GM18858 (cell line): ENCODE measurements at regions not wholly inside any gene's neighbourhood (a gene's known extent, or its start where the extent isn't known, plus 50 kb on each side); places are given as distances from the start of the nearest gene placed in this dataset.
A peak's percentile ranks its signal among the peaks of the same experiment; 100 is the strongest.

Experiments used
- ATAC-seq: cut with Tn5 transposase; IDR thresholded peaks from one replicate; pipeline ENCODE4 v1.9.1; 2021; ENCODE audit not compliant: unreplicated experiment

- no peak for ATAC-seq
Observed at GRCh38 chr12:92583910-92584309, 118.9 kb upstream of the PLEKHG7 start.

GRCh38 chr12:92582893-92583292 lies 119.9 kb upstream of the PLEKHG7 start:
- no peak for ATAC-seq

GRCh38 chr12:92582475-92582874 lies 120.3 kb upstream of the PLEKHG7 start:
- ATAC-seq: no peak

GRCh38 chr12:92581604-92582003 lies 121.2 kb upstream of the PLEKHG7 start:
- ATAC-seq: no peak

- no peak for ATAC-seq
Observed at GRCh38 chr12:92574911-92575570, 127.7 kb upstream of the PLEKHG7 start.

- no peak for ATAC-seq
Observed at GRCh38 chr12:92574051-92574783, 128.6 kb upstream of the PLEKHG7 start.

GRCh38 chr12:92573104-92573503 lies 129.7 kb upstream of the PLEKHG7 start:
- no peak for ATAC-seq

GRCh38 chr12:92571844-92572543 lies 130.8 kb upstream of the PLEKHG7 start:
- no peak for ATAC-seq

- ATAC-seq: no peak
Observed at GRCh38 chr12:92571169-92571568, 131.6 kb upstream of the PLEKHG7 start.

- ATAC-seq: peak; percentile 91
Observed at GRCh38 chr12:92570056-92570753, 132.6 kb upstream of the PLEKHG7 start.

- ATAC-seq: no peak
Observed at GRCh38 chr12:92568691-92569090, 134.1 kb upstream of the PLEKHG7 start.

DNA sequence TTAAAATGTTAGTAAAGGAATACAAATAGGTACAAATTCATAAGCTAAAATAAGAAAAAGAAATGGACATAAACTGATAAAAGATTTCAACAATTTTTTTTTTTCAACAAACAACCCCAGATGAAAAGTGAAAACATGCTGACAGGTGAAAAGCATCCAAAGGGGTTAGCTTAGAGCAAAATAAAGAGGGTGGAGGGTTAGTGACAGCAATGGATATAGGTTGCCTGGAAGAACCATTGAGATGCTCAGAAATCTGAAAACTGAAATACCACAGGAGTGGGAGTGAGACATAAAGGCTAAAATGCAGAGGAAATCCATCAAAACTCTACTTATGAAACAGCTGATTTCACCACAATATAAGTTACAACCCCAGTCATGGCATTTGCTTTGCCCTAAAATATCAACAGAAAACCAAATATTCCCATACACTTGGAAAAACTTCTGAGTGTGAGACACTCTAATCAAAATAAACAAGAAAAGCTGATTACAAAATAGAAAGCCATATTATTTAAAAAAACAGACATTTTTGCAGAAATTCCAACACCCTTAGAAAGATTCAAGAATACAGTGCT lies 136.3 kb upstream of the PLEKHG7 start:
- no peak for ATAC-seq

- no peak for ATAC-seq
Observed at GRCh38 chr12:92563819-92564218, 139.0 kb upstream of the PLEKHG7 start.

DNA sequence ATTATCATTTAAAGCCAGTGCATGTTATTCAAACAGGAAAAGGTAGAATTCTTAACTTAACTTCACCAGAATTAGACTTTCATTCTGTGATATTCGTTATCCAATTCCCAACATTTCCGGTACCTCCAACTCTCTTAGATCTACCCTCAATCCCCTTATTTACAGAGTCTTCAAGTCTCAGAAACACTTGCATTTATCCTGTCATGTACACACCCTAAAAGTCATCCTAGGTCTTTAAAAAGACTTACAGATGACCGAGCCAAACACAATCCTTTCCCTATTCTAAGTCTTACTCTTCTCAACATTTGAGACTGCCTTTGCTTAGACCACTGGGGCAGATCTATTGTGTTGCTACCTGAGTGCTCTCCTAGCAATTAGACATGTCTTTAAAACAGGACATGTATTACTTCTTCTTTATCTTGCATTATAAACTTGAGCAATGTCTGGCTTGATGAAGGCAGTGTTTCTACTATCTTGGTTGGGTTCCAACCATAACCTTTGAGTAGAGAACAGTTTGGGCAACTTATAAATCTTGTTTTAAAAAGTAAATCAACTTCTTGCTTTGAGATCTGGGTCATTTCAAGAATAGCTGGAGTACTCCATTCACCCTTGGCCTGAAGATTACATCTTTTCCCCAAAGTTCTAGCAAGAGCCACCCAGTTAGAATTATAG lies 140.6 kb upstream of the PLEKHG7 start:
- ATAC-seq: no peak

- ATAC-seq: no peak
Observed at GRCh38 chr12:92561543-92561899, 141.3 kb upstream of the PLEKHG7 start.

- no peak for ATAC-seq
Observed at GRCh38 chr12:92560713-92561542, 141.9 kb upstream of the PLEKHG7 start.

DNA sequence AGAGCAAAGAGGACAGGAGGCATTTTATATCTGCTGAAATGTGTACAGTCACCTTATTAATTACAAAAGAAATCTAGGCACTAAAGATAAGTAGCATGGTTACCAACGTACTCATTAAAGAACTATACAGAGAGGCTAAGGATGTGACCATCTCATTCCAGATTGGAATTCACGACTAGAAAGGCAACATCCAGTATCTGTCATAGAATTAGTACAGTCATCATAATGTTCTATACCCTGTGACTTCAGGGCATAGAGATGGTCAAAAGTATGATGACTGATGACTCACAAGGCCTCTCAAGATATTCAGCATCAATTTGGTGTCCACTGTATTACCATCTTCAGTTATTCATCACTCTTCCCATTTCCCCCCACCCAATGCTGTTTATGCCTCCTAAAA lies 144.0 kb upstream of the PLEKHG7 start:
- ATAC-seq: no peak

- no peak for ATAC-seq
Observed at GRCh38 chr12:92558215-92558773, 144.5 kb upstream of the PLEKHG7 start.

DNA sequence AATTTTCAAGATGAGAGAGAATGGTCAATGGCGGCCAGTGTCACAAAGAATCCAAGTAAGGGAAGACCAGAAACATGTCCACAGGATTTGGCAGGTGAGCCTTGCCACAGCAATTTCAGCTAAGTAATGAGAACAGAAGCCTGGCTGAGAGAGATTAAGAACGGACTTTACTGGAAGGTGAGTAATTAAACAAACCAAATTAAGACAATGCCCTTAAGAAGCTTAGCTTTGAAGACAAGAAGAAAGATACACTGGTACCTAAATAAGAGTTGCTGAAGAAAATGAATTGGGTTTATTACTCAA lies 145.4 kb upstream of the PLEKHG7 start:
- no peak for ATAC-seq
